IMR-90 (cell line): ENCODE measurements at regions not wholly inside any gene's neighbourhood (a gene's known extent, or its start where the extent isn't known, plus 50 kb on each side); places are given as distances from the start of the nearest gene placed in this dataset.

Source experiments
- RAD21 ChIP-seq: IDR thresholded peaks from 2 replicates; pipeline ENCODE4 v1.6.1; 2012; ENCODE audit warnings: low read length, improper control_type of control experiment
- TF ChIP-seq, protein P1 (sequence below): conservative IDR thresholded peaks from 2 replicates; pipeline ENCODE4 v1.5.1; 2012; ENCODE audit warnings: mild to moderate bottlenecking, low read depth, low read length, improper control_type of control experiment

DNA sequence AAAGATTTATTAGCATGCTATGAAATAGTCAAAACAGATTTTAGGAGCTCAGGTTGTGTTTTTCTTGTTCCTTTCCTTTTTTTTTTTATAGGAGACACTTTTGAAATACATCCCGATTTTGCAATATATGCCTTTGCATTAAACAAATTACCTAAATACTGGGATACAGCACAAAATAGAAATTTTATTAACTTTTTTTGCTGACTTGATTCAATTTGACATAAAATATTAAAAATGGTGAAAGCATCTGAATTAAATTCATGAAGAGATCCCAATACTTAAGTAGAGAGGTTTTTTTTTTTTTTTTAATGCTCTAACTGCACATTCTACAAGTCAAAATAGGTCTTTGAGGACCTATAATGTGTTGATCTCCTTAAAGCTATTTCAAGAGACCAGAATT is 939.5 kb upstream of the CHAC2 start:
- TF ChIP-seq, protein P1, sequence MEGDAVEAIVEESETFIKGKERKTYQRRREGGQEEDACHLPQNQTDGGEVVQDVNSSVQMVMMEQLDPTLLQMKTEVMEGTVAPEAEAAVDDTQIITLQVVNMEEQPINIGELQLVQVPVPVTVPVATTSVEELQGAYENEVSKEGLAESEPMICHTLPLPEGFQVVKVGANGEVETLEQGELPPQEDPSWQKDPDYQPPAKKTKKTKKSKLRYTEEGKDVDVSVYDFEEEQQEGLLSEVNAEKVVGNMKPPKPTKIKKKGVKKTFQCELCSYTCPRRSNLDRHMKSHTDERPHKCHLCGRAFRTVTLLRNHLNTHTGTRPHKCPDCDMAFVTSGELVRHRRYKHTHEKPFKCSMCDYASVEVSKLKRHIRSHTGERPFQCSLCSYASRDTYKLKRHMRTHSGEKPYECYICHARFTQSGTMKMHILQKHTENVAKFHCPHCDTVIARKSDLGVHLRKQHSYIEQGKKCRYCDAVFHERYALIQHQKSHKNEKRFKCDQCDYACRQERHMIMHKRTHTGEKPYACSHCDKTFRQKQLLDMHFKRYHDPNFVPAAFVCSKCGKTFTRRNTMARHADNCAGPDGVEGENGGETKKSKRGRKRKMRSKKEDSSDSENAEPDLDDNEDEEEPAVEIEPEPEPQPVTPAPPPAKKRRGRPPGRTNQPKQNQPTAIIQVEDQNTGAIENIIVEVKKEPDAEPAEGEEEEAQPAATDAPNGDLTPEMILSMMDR: no peak
- TF ChIP-seq RAD21: no peak
